GM13976 (cell line): ENCODE measurements at regions not wholly inside any gene's neighbourhood (a gene's known extent, or its start where the extent isn't known, plus 50 kb on each side); places are given as distances from the start of the nearest gene placed in this dataset.
"Not testable (repeated sequence)": the region's sequence is repeated elsewhere in the genome, so short reads cannot be mapped to it uniquely, and the experiment has no call there.

ENCODE experiments used
- DNase-seq: peaks from one replicate; pipeline ENCODE4 v3.0.0; 2012; ENCODE audit warnings: low spot score
- CTCF ChIP-seq: IDR thresholded peaks from 2 replicates; pipeline ENCODE4 v1.5.1; 2012; ENCODE audit warnings: borderline replicate concordance, mild to moderate bottlenecking; ENCODE audit not compliant: insufficient read depth; ENCODE audit errors: extremely low read depth, missing control alignments, control extremely low read depth
- in situ Hi-C: fragments of 300-500 bp; cut with MboI; formaldehyde crosslinking; loops from one replicate; pipeline ENCODE4 v1.12.0; 2022; ENCODE audit warnings: low sequenced_read_pairs, mixed read lengths, inconsistent platforms; ENCODE audit not compliant: unreplicated experiment

GRCh38 chr5:86688406-86688805 lies 70.7 kb downstream of the COX7C start:
- in situ Hi-C loops: no loop called here
- no peak for DNase-seq

GRCh38 chr5:86689103-86689729 lies 71.5 kb downstream of the COX7C start:
- no peak for DNase-seq
- TF ChIP-seq CTCF: no peak
- in situ Hi-C loops: no loop called here

More at GRCh38 chr5:86688406-86688805, 70.7 kb downstream of the COX7C start:
- no peak for TF ChIP-seq CTCF

- in situ Hi-C loops: no loop called here
- TF ChIP-seq CTCF: no peak
- no peak for DNase-seq
Observed at GRCh38 chr5:86709157-86709881, 91.6 kb downstream of the COX7C start.

- TF ChIP-seq CTCF: no peak
- in situ Hi-C loops: no loop called here
- DNase-seq: no peak
Observed at GRCh38 chr5:86716121-86716520, 98.4 kb downstream of the COX7C start.

- in situ Hi-C loops, DNase-seq: not testable (repeated sequence)
Observed at GRCh38 chr5:86731319-86732117, 113.8 kb downstream of the COX7C start.

GRCh38 chr5:86735370-86735769 lies 117.6 kb downstream of the COX7C start:
- in situ Hi-C loops: no loop called here
- TF ChIP-seq CTCF: no peak
- no peak for DNase-seq

GRCh38 chr5:86737579-86737978 lies 119.8 kb downstream of the COX7C start:
- DNase-seq: no peak
- in situ Hi-C loops: no loop called here
- TF ChIP-seq CTCF: no peak
